ENCODE measurements at regions not wholly inside any gene's neighbourhood (a gene's known extent, or its start where the extent isn't known, plus 50 kb on each side); places are given as distances from the start of the nearest gene placed in this dataset.

DNA sequence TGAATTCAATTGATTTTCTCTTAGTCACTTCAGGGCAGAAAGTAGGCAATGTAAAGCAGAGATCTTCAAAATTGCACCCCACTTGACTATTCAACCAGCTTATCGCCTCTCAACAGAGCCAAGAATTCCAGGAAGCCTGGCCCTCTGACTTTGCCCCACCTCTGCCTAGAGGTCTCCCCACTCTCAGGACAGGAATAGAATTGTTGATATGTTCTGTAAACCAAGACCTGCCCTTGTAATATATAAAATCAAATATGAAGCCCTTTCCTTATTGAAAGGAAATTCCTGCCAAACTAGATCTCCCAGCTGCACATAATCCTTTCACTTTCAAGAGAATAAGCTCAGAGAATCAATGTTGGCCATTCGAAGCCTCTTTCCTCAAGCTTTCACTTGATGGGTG lies 116.1 kb upstream of the DPT start:
- Mint-ChIP-seq H3K36me3 (no peaks in the 10 kb centered on the region), H3K4me3 (no peak overlapping the region), H3K4me1 (no peaks in the 10 kb centered on the region), H3K27ac (no peak overlapping the region), H3K9me3 (peaks cover 0 to 2% (median 0%) of the 10 kb centered on the region in 8 donors), H3K27me3 (peaks cover 12 to 14% of the 10 kb centered on the region in 2 donors)
- Histone ChIP-seq H3K9me3 (ENCODE audit: control insufficient read depth in 1 of 2, low read length in 2 of 2) (no peaks in the 10 kb centered on the region), H3K27me3 (ENCODE audit: insufficient read depth, low read length) (no peaks in the 10 kb centered on the region), H3K4me1 (ENCODE audit: insufficient read depth, low read length) (no peaks in the 10 kb centered on the region), H3K27ac (ENCODE audit: low read depth, low read length) (no peak overlapping the region), H3K36me3 (ENCODE audit: insufficient read depth, low read length) (no peaks in the 10 kb centered on the region), H3K4me3 (ENCODE audit: low read length in 2 of 2) (no peak overlapping the region)
- no peak for DNase-seq
- ChIA-PET POLR2A (ENCODE audit: partially characterized antibody) (no interaction called here), CTCF (ENCODE audit: partially characterized antibody) (no interaction called here)
- intact Hi-C loops (cut with micrococcal nuclease): no loop called here

DNA sequence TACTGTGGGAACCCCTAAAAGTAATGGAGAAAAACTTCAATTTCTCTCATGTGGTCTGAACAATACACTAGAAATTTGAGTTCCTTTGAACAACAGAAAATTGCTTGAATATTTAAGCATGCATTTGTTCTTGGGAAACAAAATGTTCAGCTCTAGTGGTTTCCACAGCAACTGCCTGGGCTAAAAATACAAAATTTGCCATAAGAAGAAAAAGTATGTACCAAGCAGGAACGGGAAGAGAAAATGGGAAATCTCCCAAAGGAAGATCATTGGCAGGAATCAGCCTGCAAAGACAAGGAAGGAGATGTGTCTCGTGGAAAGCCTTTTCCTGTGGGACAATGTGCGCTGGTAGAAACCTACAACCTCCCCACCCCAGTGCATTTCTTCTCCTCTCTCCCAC lies 119.0 kb upstream of the DPT start:
- Histone ChIP-seq H3K27ac (ENCODE audit: low read depth, low read length) (no peak overlapping the region), H3K4me3 (ENCODE audit: low read length in 2 of 2) (no peak overlapping the region), H3K36me3 (ENCODE audit: insufficient read depth, low read length) (no peaks in the 10 kb centered on the region), H3K27me3 (ENCODE audit: insufficient read depth, low read length) (no peaks in the 10 kb centered on the region), H3K4me1 (ENCODE audit: insufficient read depth, low read length) (no peaks in the 10 kb centered on the region), H3K9me3 (ENCODE audit: control insufficient read depth in 1 of 2, low read length in 2 of 2) (no peaks in the 10 kb centered on the region)
- POLR2A ChIA-PET (ENCODE audit: partially characterized antibody): no interaction called here
- peaks cover 0 to 8% (median 3%) of the 10 kb centered on the region in 8 donors for H3K9me3 Mint-ChIP-seq
- no peak for DNase-seq
- H3K27ac Mint-ChIP-seq: no peak overlapping the region
- CTCF ChIA-PET (ENCODE audit: partially characterized antibody): interaction anchor here (0.5 kb wide), 1 partner anchor 220 kb away, joined by 5 read pairs; no protein-coding TSS in a partner anchor
- intact Hi-C loops (cut with micrococcal nuclease): no loop called here
- H3K4me3 Mint-ChIP-seq: no peak overlapping the region
- H3K4me1 Mint-ChIP-seq: no peaks in the 10 kb centered on the region
- no peaks in the 10 kb centered on the region for H3K36me3 Mint-ChIP-seq
- peaks cover 14 to 16% of the 10 kb centered on the region in 2 donors for H3K27me3 Mint-ChIP-seq

DNA sequence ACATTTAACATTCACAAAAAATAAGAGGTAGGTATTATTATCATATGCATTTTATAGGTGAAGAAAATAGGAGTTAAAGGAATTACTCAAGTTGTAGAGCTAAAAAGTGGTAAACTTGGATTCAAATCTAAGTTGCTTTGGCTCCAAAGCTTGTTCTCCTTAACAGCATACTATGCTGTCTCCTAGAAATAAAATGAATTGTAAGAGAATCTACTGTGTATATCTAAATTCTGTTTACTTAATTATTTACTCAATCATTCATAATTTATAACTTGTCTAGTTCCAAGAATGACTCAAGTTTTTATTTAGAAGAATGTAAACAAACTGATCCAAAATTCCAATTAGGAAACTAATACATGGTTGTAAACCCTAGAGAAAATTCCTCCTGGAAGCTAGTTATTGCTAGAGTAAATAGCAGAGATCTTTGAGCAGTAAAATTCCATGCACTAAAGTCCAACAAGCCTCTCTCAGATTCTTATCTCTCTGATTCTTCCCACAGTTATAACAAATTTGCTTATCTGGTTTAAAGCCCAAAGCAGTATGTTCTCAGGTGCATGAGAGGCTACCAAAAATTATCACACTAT lies 132.5 kb upstream of the DPT start:
- no peak for DNase-seq
- H3K4me3 ChIP-seq (ENCODE audit: low read length in 2 of 2): no peak overlapping the region
- H3K4me3 Mint-ChIP-seq: no peak overlapping the region
- H3K36me3 ChIP-seq (ENCODE audit: insufficient read depth, low read length): no peaks in the 10 kb centered on the region
- peaks cover 0 to 15% (median 8%) of the 10 kb centered on the region in 8 donors for H3K9me3 Mint-ChIP-seq
- H3K4me1 Mint-ChIP-seq: no peaks in the 10 kb centered on the region
- ChIA-PET CTCF (ENCODE audit: partially characterized antibody) (no interaction called here), POLR2A (ENCODE audit: partially characterized antibody) (no interaction called here)
- H3K27ac ChIP-seq (ENCODE audit: low read depth, low read length): no peak overlapping the region
- intact Hi-C loops (cut with micrococcal nuclease): no loop called here
- H3K27ac Mint-ChIP-seq: no peak overlapping the region
- no peaks in the 10 kb centered on the region for H3K27me3 ChIP-seq (ENCODE audit: insufficient read depth, low read length)
- H3K36me3 Mint-ChIP-seq: no peaks in the 10 kb centered on the region
- H3K27me3 Mint-ChIP-seq: no peaks in the 10 kb centered on the region
- no peaks in the 10 kb centered on the region for H3K9me3 ChIP-seq (ENCODE audit: control insufficient read depth in 1 of 2, low read length in 2 of 2)
- no peaks in the 10 kb centered on the region for H3K4me1 ChIP-seq (ENCODE audit: insufficient read depth, low read length)

DNA sequence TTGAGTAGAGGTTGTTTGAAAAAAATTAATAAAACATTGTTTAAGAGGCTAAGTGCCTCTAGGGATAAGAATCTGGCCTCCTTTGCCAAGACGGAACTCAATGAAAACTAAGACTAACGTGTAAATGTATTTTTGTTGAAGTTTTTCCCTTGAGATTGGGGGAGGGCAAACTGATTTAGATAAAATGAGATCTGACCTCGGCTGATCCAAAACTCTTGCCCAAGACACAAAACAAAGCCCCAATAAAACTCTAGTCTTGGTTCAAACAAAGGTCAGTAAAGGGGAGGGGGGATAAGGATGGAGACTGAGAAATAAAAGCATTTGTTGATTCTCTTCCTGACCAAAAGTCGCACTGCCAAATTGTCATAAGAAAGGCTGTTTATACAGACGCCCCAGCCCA lies 134.8 kb upstream of the DPT start:
- peaks cover 2 to 20% (median 7%) of the 10 kb centered on the region in 8 donors for H3K9me3 Mint-ChIP-seq
- Histone ChIP-seq H3K9me3 (ENCODE audit: control insufficient read depth in 1 of 2, low read length in 2 of 2) (no peaks in the 10 kb centered on the region), H3K4me1 (ENCODE audit: insufficient read depth, low read length) (no peaks in the 10 kb centered on the region), H3K27ac (ENCODE audit: low read depth, low read length) (no peak overlapping the region), H3K36me3 (ENCODE audit: insufficient read depth, low read length) (no peaks in the 10 kb centered on the region), H3K27me3 (ENCODE audit: insufficient read depth, low read length) (no peaks in the 10 kb centered on the region), H3K4me3 (ENCODE audit: low read length in 2 of 2) (no peak overlapping the region)
- H3K36me3 Mint-ChIP-seq: no peaks in the 10 kb centered on the region
- no peak for DNase-seq
- no peak overlapping the region for H3K4me3 Mint-ChIP-seq
- H3K27me3 Mint-ChIP-seq: no peaks in the 10 kb centered on the region
- intact Hi-C loops (cut with micrococcal nuclease): no loop called here
- ChIA-PET POLR2A (ENCODE audit: partially characterized antibody) (no interaction called here), CTCF (ENCODE audit: partially characterized antibody) (no interaction called here)
- peaks cover 0 to 4% (median 0%) of the 10 kb centered on the region in 4 donors for H3K4me1 Mint-ChIP-seq
- H3K27ac Mint-ChIP-seq: no peak overlapping the region

DNA sequence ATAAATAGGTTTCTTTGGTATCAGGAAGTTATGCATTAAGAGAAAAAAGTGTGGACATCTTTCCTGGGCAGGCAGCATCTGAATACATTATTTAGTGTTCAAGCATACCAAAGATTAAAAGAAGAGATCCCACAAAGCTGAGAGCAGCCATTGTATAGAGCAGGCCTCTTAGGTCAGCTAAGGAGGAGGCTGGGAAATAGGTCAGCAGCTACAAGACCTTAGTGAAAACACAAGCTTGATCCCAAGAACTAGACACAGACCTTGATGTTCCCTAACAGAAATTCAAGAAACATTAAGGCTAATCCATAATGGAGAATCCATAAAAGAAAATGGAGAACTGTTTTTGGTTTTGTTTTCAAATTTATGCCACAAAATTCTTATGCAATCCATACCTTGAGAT lies 135.3 kb upstream of the DPT start:
- ChIA-PET POLR2A (ENCODE audit: partially characterized antibody) (no interaction called here), CTCF (ENCODE audit: partially characterized antibody) (no interaction called here)
- Mint-ChIP-seq H3K4me1 (peaks cover 0 to 4% (median 0%) of the 10 kb centered on the region in 4 donors), H3K27ac (no peak overlapping the region), H3K4me3 (no peak overlapping the region), H3K27me3 (no peaks in the 10 kb centered on the region), H3K36me3 (no peaks in the 10 kb centered on the region), H3K9me3 (peaks cover 0 to 20% (median 7%) of the 10 kb centered on the region in 8 donors)
- Histone ChIP-seq H3K36me3 (ENCODE audit: insufficient read depth, low read length) (no peaks in the 10 kb centered on the region), H3K4me3 (ENCODE audit: low read length in 2 of 2) (no peak overlapping the region), H3K27ac (ENCODE audit: low read depth, low read length) (no peak overlapping the region), H3K4me1 (ENCODE audit: insufficient read depth, low read length) (no peaks in the 10 kb centered on the region), H3K9me3 (ENCODE audit: control insufficient read depth in 1 of 2, low read length in 2 of 2) (no peaks in the 10 kb centered on the region), H3K27me3 (ENCODE audit: insufficient read depth, low read length) (no peaks in the 10 kb centered on the region)
- intact Hi-C loops (cut with micrococcal nuclease): no loop called here
- DNase-seq: no peak

DNA sequence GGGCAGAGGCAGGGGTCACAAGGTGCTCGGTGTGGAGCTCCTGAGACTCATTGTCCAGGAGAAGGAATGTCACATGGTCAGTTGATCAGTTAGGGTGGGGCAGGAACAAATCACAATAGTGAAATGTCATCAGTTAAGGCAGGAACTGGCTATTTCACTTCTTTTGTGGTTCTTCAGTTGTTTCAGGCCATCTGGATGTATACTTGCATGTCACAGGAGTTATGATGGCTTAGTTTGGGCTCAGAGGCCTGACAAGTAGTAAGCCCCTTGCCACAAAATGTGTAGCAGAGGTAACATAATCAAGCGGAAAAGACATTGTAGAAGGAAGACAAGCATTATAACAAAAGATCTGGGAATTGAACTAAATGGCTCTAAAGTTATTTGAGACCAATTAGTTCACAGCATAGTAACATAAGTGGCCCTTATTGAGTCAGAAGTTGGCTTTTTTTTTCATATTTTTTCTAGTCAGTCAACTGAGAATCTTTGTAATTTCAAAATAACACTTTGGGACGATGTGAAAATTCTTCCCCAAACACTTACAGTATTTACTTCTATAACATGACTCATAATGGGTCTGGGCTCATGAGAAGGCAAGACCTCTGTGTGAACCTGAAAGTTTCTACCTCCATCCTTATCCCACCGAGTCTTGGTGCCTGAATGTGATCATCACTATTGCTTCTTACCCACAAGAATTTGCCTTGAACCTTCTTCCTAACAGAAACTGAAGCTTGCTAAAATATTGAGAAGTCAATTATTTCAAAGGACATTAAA lies 137.0 kb upstream of the DPT start:
- no peaks in the 10 kb centered on the region for H3K27me3 ChIP-seq (ENCODE audit: insufficient read depth, low read length)
- H3K27ac Mint-ChIP-seq: no peak overlapping the region
- intact Hi-C loops (cut with micrococcal nuclease): no loop called here
- ChIA-PET CTCF (ENCODE audit: partially characterized antibody) (no interaction called here), POLR2A (ENCODE audit: partially characterized antibody) (no interaction called here)
- no peaks in the 10 kb centered on the region for H3K36me3 Mint-ChIP-seq
- no peaks in the 10 kb centered on the region for H3K27me3 Mint-ChIP-seq
- H3K4me3 ChIP-seq (ENCODE audit: low read length in 2 of 2): no peak overlapping the region
- no peaks in the 10 kb centered on the region for H3K4me1 ChIP-seq (ENCODE audit: insufficient read depth, low read length)
- no peak overlapping the region for H3K27ac ChIP-seq (ENCODE audit: low read depth, low read length)
- H3K4me3 Mint-ChIP-seq: no peak overlapping the region
- no peaks in the 10 kb centered on the region for H3K36me3 ChIP-seq (ENCODE audit: insufficient read depth, low read length)
- DNase-seq: no peak
- peaks cover 0 to 4% (median 0%) of the 10 kb centered on the region in 4 donors for H3K4me1 Mint-ChIP-seq
- H3K9me3 ChIP-seq (ENCODE audit: control insufficient read depth in 1 of 2, low read length in 2 of 2): no peaks in the 10 kb centered on the region
- peaks cover 0 to 20% (median 7%) of the 10 kb centered on the region in 8 donors for H3K9me3 Mint-ChIP-seq

DNA sequence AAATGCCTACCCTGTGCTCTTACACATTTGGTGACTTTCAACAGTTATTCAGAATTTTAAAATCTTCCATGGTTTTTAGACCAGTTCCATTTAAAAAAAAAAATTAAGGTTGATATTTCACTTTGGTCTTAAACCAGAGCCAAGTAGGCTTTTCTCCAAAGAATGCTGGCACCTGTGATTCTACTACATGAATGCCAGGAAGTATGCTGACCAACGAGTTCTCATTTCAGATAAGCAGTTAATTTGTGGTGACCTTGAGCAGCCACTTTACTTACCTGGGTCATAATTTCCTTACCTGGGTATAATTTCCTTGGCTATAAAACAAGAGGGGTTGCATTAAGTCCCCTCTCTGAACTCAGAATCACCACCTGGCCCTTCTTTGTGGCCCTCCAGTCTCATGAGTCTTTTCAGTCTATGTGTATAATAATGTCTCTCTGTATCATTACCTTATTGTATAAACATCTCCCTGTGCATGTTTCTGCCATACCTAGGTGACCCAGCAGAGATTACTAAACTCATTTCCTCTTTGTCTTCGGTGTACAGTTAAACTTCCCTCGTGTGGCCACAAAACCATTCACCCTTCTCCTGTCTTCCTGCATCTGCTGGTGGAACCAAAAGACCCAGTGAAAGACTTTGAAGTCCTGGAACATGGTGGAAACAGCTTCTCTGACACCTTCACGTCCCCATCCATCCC lies 139.1 kb upstream of the DPT start:
- no peak overlapping the region for H3K4me3 ChIP-seq (ENCODE audit: low read length in 2 of 2)
- H3K9me3 Mint-ChIP-seq: peaks cover 0 to 21% (median 7%) of the 10 kb centered on the region in 8 donors
- H3K4me3 Mint-ChIP-seq: peak overlapping the region in 1 of 8 donors; percentile 30
- H3K4me1 Mint-ChIP-seq: peaks cover 0 to 4% (median 0%) of the 10 kb centered on the region in 4 donors
- H3K9me3 ChIP-seq (ENCODE audit: control insufficient read depth in 1 of 2, low read length in 2 of 2): no peaks in the 10 kb centered on the region
- no peak overlapping the region for H3K27ac ChIP-seq (ENCODE audit: low read depth, low read length)
- no peaks in the 10 kb centered on the region for H3K27me3 ChIP-seq (ENCODE audit: insufficient read depth, low read length)
- no peaks in the 10 kb centered on the region for H3K4me1 ChIP-seq (ENCODE audit: insufficient read depth, low read length)
- no peak overlapping the region for H3K27ac Mint-ChIP-seq
- intact Hi-C loops (cut with micrococcal nuclease): no loop called here
- H3K36me3 Mint-ChIP-seq: no peaks in the 10 kb centered on the region
- no peak for DNase-seq
- ChIA-PET CTCF (ENCODE audit: partially characterized antibody) (no interaction called here), POLR2A (ENCODE audit: partially characterized antibody) (no interaction called here)
- no peaks in the 10 kb centered on the region for H3K36me3 ChIP-seq (ENCODE audit: insufficient read depth, low read length)
- peaks cover 0 to 2% of the 10 kb centered on the region in 2 donors for H3K27me3 Mint-ChIP-seq

Data from CD4-positive, alpha-beta memory T cell (primary cell).